Stomach (tissue), 4 donors: ENCODE measurements at regions not wholly inside any gene's neighbourhood (a gene's known extent, or its start where the extent isn't known, plus 50 kb on each side); places are given as distances from the start of the nearest gene placed in this dataset.

Source experiments
- EP300 ChIP-seq: sonication (generic); formaldehyde crosslinking; IDR thresholded peaks from one replicate; pipeline ENCODE4 v1.6.1; 2017; ENCODE audit warnings: antibody characterized with exemption
- POLR2A ChIP-seq, 4 donors: fragments of 450-650 bp; IDR thresholded peaks; one replicate each; pipeline ENCODE4 v1.6.1; 2016; ENCODE audit warnings: antibody characterized with exemption in 4 of 4, control low read depth in 2 of 4, mild to moderate bottlenecking in 1 of 4, moderate library complexity in 1 of 4
- TF ChIP-seq, protein P1 (sequence below), 7 experiments: fragments of 450-650 bp in 4 of 7; fragments of 200-600 bp in 3 of 7; sonication (generic) in 3 of 7; IDR thresholded peaks; one replicate each; pipeline ENCODE4 v1.5.1; 2016 to 2019; ENCODE audit warnings: antibody characterized with exemption in 7 of 7, control low read depth in 2 of 7, mild to moderate bottlenecking in 1 of 7

DNA sequence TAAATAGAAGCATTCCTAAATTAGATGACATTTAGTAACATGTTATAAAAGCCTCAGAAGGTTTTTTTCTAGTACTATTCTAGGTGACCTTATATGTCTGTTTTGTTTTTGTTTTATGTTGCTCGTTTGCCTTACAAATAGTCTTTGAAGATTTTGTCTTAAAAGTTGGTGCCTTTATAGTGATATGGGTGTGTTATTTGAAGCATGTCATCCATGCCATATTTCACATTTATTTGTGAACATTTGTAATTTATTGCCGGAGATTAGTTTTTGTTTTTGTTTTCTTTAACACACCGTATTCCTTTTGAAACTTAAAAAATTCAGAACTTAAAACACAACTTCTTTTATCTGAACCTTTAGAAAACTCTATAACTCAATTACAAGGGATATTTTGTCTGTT lies 422.8 kb upstream of the PCDH9 start:
- no peak for TF ChIP-seq POLR2A (IDR thresholded peaks at IDR 0.05)
- no peak for TF ChIP-seq EP300
- TF ChIP-seq, protein P1, sequence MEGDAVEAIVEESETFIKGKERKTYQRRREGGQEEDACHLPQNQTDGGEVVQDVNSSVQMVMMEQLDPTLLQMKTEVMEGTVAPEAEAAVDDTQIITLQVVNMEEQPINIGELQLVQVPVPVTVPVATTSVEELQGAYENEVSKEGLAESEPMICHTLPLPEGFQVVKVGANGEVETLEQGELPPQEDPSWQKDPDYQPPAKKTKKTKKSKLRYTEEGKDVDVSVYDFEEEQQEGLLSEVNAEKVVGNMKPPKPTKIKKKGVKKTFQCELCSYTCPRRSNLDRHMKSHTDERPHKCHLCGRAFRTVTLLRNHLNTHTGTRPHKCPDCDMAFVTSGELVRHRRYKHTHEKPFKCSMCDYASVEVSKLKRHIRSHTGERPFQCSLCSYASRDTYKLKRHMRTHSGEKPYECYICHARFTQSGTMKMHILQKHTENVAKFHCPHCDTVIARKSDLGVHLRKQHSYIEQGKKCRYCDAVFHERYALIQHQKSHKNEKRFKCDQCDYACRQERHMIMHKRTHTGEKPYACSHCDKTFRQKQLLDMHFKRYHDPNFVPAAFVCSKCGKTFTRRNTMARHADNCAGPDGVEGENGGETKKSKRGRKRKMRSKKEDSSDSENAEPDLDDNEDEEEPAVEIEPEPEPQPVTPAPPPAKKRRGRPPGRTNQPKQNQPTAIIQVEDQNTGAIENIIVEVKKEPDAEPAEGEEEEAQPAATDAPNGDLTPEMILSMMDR (IDR thresholded peaks at IDR 0.05): no peak
